K562 (cell line): ENCODE measurements at regions not wholly inside any gene's neighbourhood (a gene's known extent, or its start where the extent isn't known, plus 50 kb on each side); places are given as distances from the start of the nearest gene placed in this dataset.

ENCODE experiments used
- ATAC-seq: fragments of 200-7000 bp; cut with Tn5 transposase; 3 replicates; pipeline ENCODE4 v1.9.1; 2020; ENCODE audit warnings: moderate library complexity
- BruUV-seq: library from RNA; stranded (reverse); fragments of 400-500 nt; replicated peaks from 2 replicates; lab custom pipeline; 2021; lab: Mats Ljungman, UMichigan
- CTCF ChIA-PET: fragments of 300-600 bp; formaldehyde crosslinking; extraction: SDS; loops from one replicate; lab custom pipeline; 2021; ENCODE audit warnings: low intra/inter-chr PET ratio; lab: Yijun Ruan, JAX
- POLR2A ChIA-PET: fragments of 300-600, 350-650 bp; sonication (Branson Sonifier 250); formaldehyde crosslinking; extraction: SDS; loops from one replicate; lab custom pipeline; 2021; ENCODE audit warnings: antibody characterized with exemption, inconsistent platforms; lab: Yijun Ruan, JAX
- DNase-seq, 4 experiments: peaks; one replicate each; pipeline versions ENCODE4 v3.0.0 to v3.0.0-alpha.2; 2011 to 2018; ENCODE audit warnings: low spot score in 3 of 4, mixed read lengths in 3 of 4; ENCODE audit errors: extremely low read depth in 1 of 4
- FAIRE-seq: peaks from 2 replicates; lab custom pipeline; 2011; peaks lifted over from hg19 to GRCh38; lab: Jason Lieb, UNC
- H2AFZ ChIP-seq: 2 replicates; pipeline ENCODE4 v1.6.0; 2011; ENCODE audit warnings: low read depth, low read length, control low read depth, inconsistent platforms
- H3K27ac ChIP-seq: fragments of 200-600 bp; 3 replicates; pipeline ENCODE4 v1.8.0; 2011; ENCODE audit warnings: low read depth, mild to moderate bottlenecking, control low read depth, inconsistent platforms, low read length, moderate library complexity, mixed read lengths; ENCODE audit errors: extremely low read depth
- H3K27me3 ChIP-seq, 2 experiments: fragments of 300-600 bp in 1 of 2; 2 replicates in 1 of 2; 3 replicates in 1 of 2; pipeline versions ENCODE4 v1.6.0 to v1.8.0; 2011; ENCODE audit warnings: inconsistent platforms in 2 of 2, low read length in 2 of 2, mild to moderate bottlenecking in 1 of 2, mixed read lengths in 1 of 2, moderate library complexity in 1 of 2; ENCODE audit not compliant: control insufficient read depth in 2 of 2, insufficient read depth in 2 of 2
- H3K36me3 ChIP-seq: fragments of 300-600 bp; 3 replicates; pipeline ENCODE4 v1.8.0; 2011; ENCODE audit warnings: mild to moderate bottlenecking, low read length, inconsistent platforms; ENCODE audit not compliant: control insufficient read depth, insufficient read depth
- H3K4me1 ChIP-seq, 2 experiments: fragments of 200-600 bp in 1 of 2; replicated peaks in 1 of 2; 2 replicates in 1 of 2; 3 replicates in 1 of 2; pipeline versions ENCODE4 v1.5.1 to v1.8.0; 2011; ENCODE audit warnings: inconsistent platforms in 2 of 2, low read length in 2 of 2, mild to moderate bottlenecking in 1 of 2, mixed read lengths in 1 of 2, moderate library complexity in 1 of 2; ENCODE audit not compliant: control insufficient read depth in 2 of 2, insufficient read depth in 2 of 2
- H3K4me2 ChIP-seq: 2 replicates; pipeline ENCODE4 v1.6.1; 2011; ENCODE audit warnings: low read length, control low read depth, inconsistent platforms, mixed read lengths; ENCODE audit not compliant: insufficient read depth
- H3K4me3 ChIP-seq: fragments of 200-600 bp; sonication (generic), shearing (Covaris generic); 2 replicates; pipeline ENCODE4 v1.5.1; 2016; ENCODE audit warnings: control low read depth, inconsistent platforms
- H3K79me2 ChIP-seq: fragments of 200-600 bp; 3 replicates; pipeline ENCODE4 v1.8.0; 2011; ENCODE audit warnings: low read length, inconsistent platforms; ENCODE audit not compliant: control insufficient read depth, insufficient read depth
- H3K9ac ChIP-seq, 2 experiments: 2 replicates each; pipeline versions ENCODE4 v1.6.0 to v1.6.1; 2011; ENCODE audit warnings: low read depth in 2 of 2, low read length in 2 of 2, control low read depth in 1 of 2, inconsistent platforms in 1 of 2, mild to moderate bottlenecking in 1 of 2, mixed read lengths in 1 of 2; ENCODE audit not compliant: insufficient read depth in 1 of 2
- H3K9me1 ChIP-seq: one replicate; pipeline ENCODE4 v1.6.0; 2011; ENCODE audit warnings: inconsistent platforms, mild to moderate bottlenecking, low read length, moderate library complexity; ENCODE audit not compliant: control insufficient read depth, insufficient read depth
- H3K9me3 ChIP-seq: replicated peaks from 2 replicates; pipeline ENCODE4 v1.5.1; 2011; ENCODE audit warnings: low read depth, low read length, inconsistent platforms; ENCODE audit not compliant: control insufficient read depth, insufficient read depth
- H4K20me1 ChIP-seq: replicated peaks from 2 replicates; pipeline ENCODE4 v1.6.1; 2011; ENCODE audit warnings: low read length, inconsistent platforms, mixed read lengths; ENCODE audit not compliant: control insufficient read depth, insufficient read depth
- ASH1L ChIP-seq: fragments of 450-650 bp; IDR thresholded peaks from 2 replicates; pipeline ENCODE4 v1.6.1; 2018; ENCODE audit warnings: borderline replicate concordance, mild to moderate bottlenecking, low read depth; ENCODE audit not compliant: partially characterized antibody
- HIVEP1 ChIP-seq: fragments of 250-450 bp; sonication (Bioruptor Pico); IDR thresholded peaks from 2 replicates; pipeline ENCODE4 v1.4.0; 2020; ENCODE audit warnings: mild to moderate bottlenecking
- HNRNPLL ChIP-seq: fragments of 200-400 bp; formaldehyde crosslinking; IDR thresholded peaks from 2 replicates; pipeline ENCODE4 v1.6.1; 2017; ENCODE audit warnings: low read length, low read depth, mild to moderate bottlenecking; ENCODE audit not compliant: poor library complexity, severe bottlenecking
- MEF2A ChIP-seq: IDR thresholded peaks from 2 replicates; pipeline ENCODE4 v1.6.1; 2011; ENCODE audit warnings: low read depth, mild to moderate bottlenecking, low read length, moderate library complexity; ENCODE audit not compliant: control insufficient read depth
- PPARD ChIP-seq: fragments of 250-450 bp; sonication (Bioruptor Pico); IDR thresholded peaks from 2 replicates; pipeline ENCODE4 v1.8.0; 2022; ENCODE audit warnings: inconsistent platforms, mild to moderate bottlenecking, moderate library complexity
- REST ChIP-seq, 2 experiments: fragments of 450-650 bp; formaldehyde crosslinking in 1 of 2; IDR thresholded peaks; 2 replicates each; pipeline versions ENCODE4 v1.4.0 to v1.6.1; 2014 to 2020; ENCODE audit warnings: mild to moderate bottlenecking in 2 of 2, borderline replicate concordance in 1 of 2, low read depth in 1 of 2
- RNF219 ChIP-seq: fragments of 250-450 bp; sonication (Bioruptor Pico); IDR thresholded peaks from 2 replicates; pipeline ENCODE4 v1.5.0; 2022; ENCODE audit warnings: mild to moderate bottlenecking
- TEAD4 ChIP-seq, 2 experiments: sonication (generic) in 1 of 2; formaldehyde crosslinking in 1 of 2; IDR thresholded peaks; 2 replicates each; pipeline versions ENCODE4 v1.6.1 to v1.8.0; 2012 to 2022; ENCODE audit warnings: borderline replicate concordance in 1 of 2, inconsistent platforms in 1 of 2, low read length in 1 of 2, mild to moderate bottlenecking in 1 of 2, missing genetic modification reagents in 1 of 2
- WGBS: fragments of 100-300 bp; shearing (Covaris generic); methylation state at CpG from one replicate; pipeline ENCODE4 v1.1.6; 2016; ENCODE audit warnings: low coverage, mixed read lengths; ENCODE audit not compliant: insufficient coverage; ENCODE audit errors: missing lambda C conversion rate; 5-methylcytosine and 5-hydroxymethylcytosine counted together
- in situ Hi-C: fragments of 300-500 bp; cut with MboI; formaldehyde crosslinking; loops from 4 replicates; pipeline ENCODE4 v1.15.0; 2018; ENCODE audit warnings: inconsistent platforms, mixed read lengths
- intact Hi-C: fragments of 100-400 bp; cut with micrococcal nuclease; formaldehyde crosslinking; loops from 2 replicates; pipeline ENCODE4 v1.14.2; 2022
- TF ChIP-seq, protein P1 (sequence below): fragments of 450-650 bp; IDR thresholded peaks from 2 replicates; pipeline ENCODE4 v1.7.0; 2016; ENCODE audit warnings: borderline replicate concordance

DNA sequence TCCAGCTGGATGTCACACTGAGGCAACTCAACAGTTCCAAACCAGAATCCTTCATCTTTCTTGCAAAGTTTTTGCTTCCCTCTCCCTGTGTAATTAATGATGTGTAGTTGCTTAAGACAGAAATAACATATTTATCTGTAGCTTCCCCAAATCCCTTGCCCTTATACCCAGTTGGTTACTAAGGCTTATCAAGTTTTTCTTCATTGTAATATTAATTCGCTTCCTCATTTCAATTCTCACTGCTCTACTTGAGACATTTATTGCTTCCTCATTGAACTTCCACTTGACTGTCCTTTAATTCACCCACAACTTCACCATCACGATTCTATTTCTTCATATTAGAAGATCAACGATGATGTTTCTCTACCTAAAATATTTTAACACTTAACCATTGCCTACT is 386.6 kb upstream of the CPEB2 start:
- Histone ChIP-seq H3K9me1 (no peaks in the 10 kb centered on the region), H3K27ac (no peak overlapping the region), H3K4me3 (no peak overlapping the region), H3K4me2 (no peak overlapping the region), H4K20me1 (no peaks in the 10 kb centered on the region), H3K9me3 (peaks cover 2% of the 10 kb centered on the region; the same call in 1 of the 2 replicates), H2AFZ (no peak overlapping the region), H3K36me3 (no peaks in the 10 kb centered on the region), H3K9ac (no peak overlapping the region), H3K4me1 (no peaks in the 10 kb centered on the region), H3K79me2 (no peaks in the 10 kb centered on the region), H3K27me3 (no peaks in the 10 kb centered on the region)
- FAIRE-seq (no peak), ATAC-seq (no peak), DNase-seq (no peak)
- intact Hi-C loops, result no loop called here
- in situ Hi-C loops, result no loop called here
- WGBS, result 0% methylated on average over 3 of the region's 3 CpGs
- ChIA-PET POLR2A (no interaction called here), CTCF (no interaction called here)
- no TSS peak for BruUV-seq
- TF ChIP-seq, protein P1, sequence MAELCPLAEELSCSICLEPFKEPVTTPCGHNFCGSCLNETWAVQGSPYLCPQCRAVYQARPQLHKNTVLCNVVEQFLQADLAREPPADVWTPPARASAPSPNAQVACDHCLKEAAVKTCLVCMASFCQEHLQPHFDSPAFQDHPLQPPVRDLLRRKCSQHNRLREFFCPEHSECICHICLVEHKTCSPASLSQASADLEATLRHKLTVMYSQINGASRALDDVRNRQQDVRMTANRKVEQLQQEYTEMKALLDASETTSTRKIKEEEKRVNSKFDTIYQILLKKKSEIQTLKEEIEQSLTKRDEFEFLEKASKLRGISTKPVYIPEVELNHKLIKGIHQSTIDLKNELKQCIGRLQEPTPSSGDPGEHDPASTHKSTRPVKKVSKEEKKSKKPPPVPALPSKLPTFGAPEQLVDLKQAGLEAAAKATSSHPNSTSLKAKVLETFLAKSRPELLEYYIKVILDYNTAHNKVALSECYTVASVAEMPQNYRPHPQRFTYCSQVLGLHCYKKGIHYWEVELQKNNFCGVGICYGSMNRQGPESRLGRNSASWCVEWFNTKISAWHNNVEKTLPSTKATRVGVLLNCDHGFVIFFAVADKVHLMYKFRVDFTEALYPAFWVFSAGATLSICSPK, result no peak
- TF ChIP-seq MEF2A (no peak), ASH1L (no peak), HIVEP1 (no peak), TEAD4 (IDR thresholded peaks at IDR 0.05; ENCODE audit: low read length) (no peak), TEAD4 (CRISPR knock-in tag; IDR thresholded peaks at IDR 0.05; ENCODE audit: borderline replicate concordance) (no peak), HNRNPLL (no peak), RNF219 (no peak), PPARD (CRISPR knock-in tag) (no peak), REST (IDR thresholded peaks at IDR 0.05; ENCODE audit: borderline replicate concordance) (no peak), REST (CRISPR knock-in tag; IDR thresholded peaks at IDR 0.05; ENCODE audit: low read depth) (no peak)
